GM12891 (cell line): ENCODE measurements at regions not wholly inside any gene's neighbourhood (a gene's known extent, or its start where the extent isn't known, plus 50 kb on each side); places are given as distances from the start of the nearest gene placed in this dataset.

Experiments
- POLR2A ChIP-seq: IDR thresholded peaks from 2 replicates; pipeline ENCODE4 v1.6.1; 2011; ENCODE audit warnings: low read depth, low read length, control low read depth
- POLR2AphosphoS5 ChIP-seq: IDR thresholded peaks from 2 replicates; pipeline ENCODE4 v1.6.1; 2011; ENCODE audit warnings: low read depth, low read length, control low read depth
- TAF1 ChIP-seq: IDR thresholded peaks from 2 replicates; pipeline ENCODE4 v1.6.1; 2011; ENCODE audit warnings: low read depth, low read length, control low read depth

GRCh38 chr14:86852530-86852929 lies 1140.5 kb downstream of the GALC start:
- TF ChIP-seq POLR2A (no peak), POLR2AphosphoS5 (no peak), TAF1 (no peak)
